Naive B cell (primary cell): ENCODE measurements at regions not wholly inside any gene's neighbourhood (a gene's known extent, or its start where the extent isn't known, plus 50 kb on each side); places are given as distances from the start of the nearest gene placed in this dataset.
A peak's percentile ranks its signal among the peaks of the same experiment; 100 is the strongest.

ENCODE experiments used
- ATAC-seq, 2 donors: fragments of 150-1000 bp; cut with Tn5 transposase; 2 replicates each; pipeline ENCODE4 v1.10.0; 2021; ENCODE audit warnings: low read depth in 2 of 2, mild to moderate bottlenecking in 2 of 2, moderate library complexity in 2 of 2
- DNase-seq: peaks from one replicate; pipeline ENCODE4 v3.0.0; 2022
- H3K27ac Mint-ChIP-seq, 6 donors: one replicate each; pipeline ENCODE4 v1.8.0; 2020 to 2022; ENCODE audit warnings: mild to moderate bottlenecking in 6 of 6, mixed read lengths in 6 of 6, moderate library complexity in 5 of 6, inconsistent platforms in 2 of 6
- H3K27me3 Mint-ChIP-seq, 3 donors: one replicate each; pipeline ENCODE4 v1.8.0; 2021 to 2022; ENCODE audit warnings: mixed read lengths in 3 of 3, mild to moderate bottlenecking in 1 of 3
- H3K36me3 Mint-ChIP-seq, 2 donors: one replicate each; pipeline ENCODE4 v1.8.0; 2020 to 2022; ENCODE audit warnings: mixed read lengths in 2 of 2, inconsistent platforms in 1 of 2, mild to moderate bottlenecking in 1 of 2
- H3K4me1 Mint-ChIP-seq, 3 donors: one replicate each; pipeline ENCODE4 v1.8.0; 2020 to 2022; ENCODE audit warnings: mixed read lengths in 3 of 3, inconsistent platforms in 1 of 3, mild to moderate bottlenecking in 1 of 3, moderate library complexity in 1 of 3
- H3K4me3 Mint-ChIP-seq, 8 donors: one replicate each; pipeline ENCODE4 v1.8.0; 2020 to 2022; ENCODE audit warnings: mild to moderate bottlenecking in 8 of 8, mixed read lengths in 8 of 8, moderate library complexity in 8 of 8, inconsistent platforms in 2 of 8
- H3K9me3 Mint-ChIP-seq, 7 donors: one replicate each; pipeline ENCODE4 v1.8.0; 2020 to 2022; ENCODE audit warnings: mixed read lengths in 7 of 7, mild to moderate bottlenecking in 5 of 7, inconsistent platforms in 2 of 7, moderate library complexity in 1 of 7

DNA sequence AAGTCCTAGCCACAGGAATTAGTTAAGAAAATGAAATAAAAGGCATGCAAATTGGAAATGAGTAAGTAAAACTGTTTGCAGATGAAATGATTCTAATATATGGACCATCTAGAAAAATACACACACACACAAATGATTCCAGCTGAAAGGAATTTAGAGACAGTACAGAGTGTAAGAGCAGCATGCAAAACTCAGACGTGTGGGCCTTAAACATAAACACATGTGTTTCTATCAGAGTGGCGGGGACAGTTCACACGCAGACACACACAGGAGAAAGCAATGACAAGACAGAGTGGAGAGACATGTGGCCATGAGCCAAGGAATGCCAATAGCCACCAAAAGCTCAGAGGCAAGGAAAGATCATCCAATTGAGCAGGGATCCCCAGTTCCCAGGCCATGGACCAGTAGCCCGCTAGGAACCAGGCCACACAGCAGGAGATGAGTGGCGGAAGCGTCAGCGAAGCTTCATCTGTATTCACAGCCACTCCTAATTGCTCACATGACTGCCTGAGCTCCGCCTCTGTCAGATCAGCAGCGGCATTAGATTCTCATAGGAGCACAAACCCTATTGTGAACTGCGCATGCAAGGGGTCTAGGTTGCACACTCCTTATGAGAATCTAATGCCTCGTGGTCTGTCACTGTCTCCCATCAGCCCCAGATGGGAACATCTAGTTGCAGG lies 155.4 kb downstream of the ARL4C start:
- no peak for DNase-seq
- H3K4me3 Mint-ChIP-seq = no peak overlapping the region
- H3K27ac Mint-ChIP-seq = no peak overlapping the region
- peaks cover 11 to 29% (median 17%) of the 10 kb centered on the region in 3 donors for H3K27me3 Mint-ChIP-seq
- peaks cover 6 to 21% (median 10%) of the 10 kb centered on the region in 7 donors for H3K9me3 Mint-ChIP-seq
- no peak for ATAC-seq
- H3K36me3 Mint-ChIP-seq = peaks cover 11 to 21% of the 10 kb centered on the region in 2 donors
- peaks cover 11 to 17% (median 11%) of the 10 kb centered on the region in 3 donors for H3K4me1 Mint-ChIP-seq

DNA sequence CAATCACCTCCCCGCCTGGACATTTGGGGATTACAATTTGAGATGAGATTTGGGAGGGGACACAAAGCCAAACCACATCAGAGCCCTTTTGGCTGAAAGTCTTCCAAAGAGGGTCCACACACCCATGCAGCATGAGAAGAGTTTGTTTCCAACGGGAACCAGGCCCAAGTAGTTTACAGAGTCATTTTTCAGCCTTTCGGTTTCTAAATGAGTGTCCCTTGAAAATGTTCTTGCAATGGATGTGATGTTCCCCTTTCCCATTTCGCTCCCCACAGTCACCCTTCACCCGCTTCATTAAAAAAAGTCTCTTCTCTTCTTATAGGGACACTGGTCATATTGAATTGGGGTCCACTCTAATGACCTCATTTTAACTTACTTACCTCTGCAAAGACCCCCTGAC lies 157.4 kb downstream of the ARL4C start:
- Mint-ChIP-seq H3K4me3 (no peak overlapping the region), H3K27ac (peak overlapping the region in 2 of 6 donors; percentile 23 to 28), H3K4me1 (peaks cover 9 to 17% (median 12%) of the 10 kb centered on the region in 3 donors), H3K36me3 (peaks cover 11 to 21% of the 10 kb centered on the region in 2 donors), H3K9me3 (peaks cover 6 to 21% (median 10%) of the 10 kb centered on the region in 7 donors), H3K27me3 (peaks cover 12 to 30% (median 29%) of the 10 kb centered on the region in 3 donors)
- DNase-seq = no peak
- ATAC-seq = no peak

DNA sequence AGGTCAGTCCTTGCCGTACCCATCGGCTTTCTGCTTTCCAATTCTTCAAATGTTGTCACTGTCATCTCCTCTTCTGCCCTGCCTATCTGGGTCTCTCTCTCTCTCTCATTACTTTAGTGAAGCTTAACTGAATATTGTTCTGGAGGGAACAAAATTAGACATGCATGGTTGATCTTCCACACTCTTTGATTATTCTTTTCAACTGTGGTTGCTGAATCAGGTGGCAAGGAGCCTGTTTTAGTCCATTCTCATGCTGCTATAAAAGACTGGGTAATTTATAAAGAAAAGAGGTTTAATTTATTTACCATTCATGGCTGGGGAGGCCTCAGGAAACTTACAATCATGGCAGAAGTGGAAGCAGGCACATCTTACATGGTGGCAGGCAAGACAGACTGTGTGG lies 157.9 kb downstream of the ARL4C start:
- DNase-seq (no peak), ATAC-seq (no peak)
- H3K9me3 Mint-ChIP-seq = peaks cover 6 to 21% (median 10%) of the 10 kb centered on the region in 7 donors
- H3K4me3 Mint-ChIP-seq = peak overlapping the region in 1 of 8 donors; percentile 62
- H3K4me1 Mint-ChIP-seq = peaks cover 7 to 17% (median 12%) of the 10 kb centered on the region in 3 donors
- H3K27me3 Mint-ChIP-seq = peaks cover 12 to 34% (median 27%) of the 10 kb centered on the region in 3 donors
- H3K36me3 Mint-ChIP-seq = peaks cover 11 to 21% of the 10 kb centered on the region in 2 donors
- H3K27ac Mint-ChIP-seq = peak overlapping the region in 3 of 6 donors; percentile 28 to 83 (median 70)

DNA sequence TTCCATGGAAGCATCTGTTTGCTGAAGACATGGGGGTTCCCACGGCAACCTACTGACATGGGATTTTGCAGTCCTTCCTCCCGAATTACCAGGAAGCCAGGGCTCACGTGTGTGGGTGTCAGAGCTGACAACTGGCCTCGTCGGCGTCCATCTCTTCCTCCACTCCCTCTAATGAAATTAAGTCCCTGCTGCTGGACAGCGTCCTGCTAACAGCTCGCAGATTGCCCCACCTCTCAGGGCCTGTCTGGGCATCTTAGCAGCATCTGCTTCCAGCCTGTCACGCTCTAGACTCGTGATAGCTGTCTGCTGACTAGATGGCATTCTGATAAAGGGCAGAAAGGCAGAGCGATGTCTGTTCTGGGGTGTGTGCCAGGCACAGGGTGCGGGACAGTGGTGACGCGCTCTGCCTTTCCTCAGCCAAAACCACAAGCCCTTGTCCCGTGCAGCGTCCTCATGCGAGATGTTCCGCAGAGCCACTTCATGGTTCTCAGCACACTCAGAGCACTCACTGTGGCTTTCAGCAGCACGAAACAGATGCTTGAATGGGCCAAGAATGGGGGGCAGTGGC lies 161.1 kb downstream of the ARL4C start:
- H3K4me3 Mint-ChIP-seq = peak overlapping the region in 3 of 8 donors; percentile 4 to 40 (median 37)
- ATAC-seq = peak; percentile 87 to 90
- peaks cover 11 to 26% of the 10 kb centered on the region in 2 donors for H3K36me3 Mint-ChIP-seq
- H3K27ac Mint-ChIP-seq = peak overlapping the region; percentile 26 to 93 (median 79)
- peaks cover 6 to 21% (median 10%) of the 10 kb centered on the region in 7 donors for H3K9me3 Mint-ChIP-seq
- DNase-seq = peak; percentile 56
- H3K27me3 Mint-ChIP-seq = peaks cover 29 to 41% (median 39%) of the 10 kb centered on the region in 3 donors
- H3K4me1 Mint-ChIP-seq = peaks cover 21 to 35% (median 33%) of the 10 kb centered on the region in 3 donors

DNA sequence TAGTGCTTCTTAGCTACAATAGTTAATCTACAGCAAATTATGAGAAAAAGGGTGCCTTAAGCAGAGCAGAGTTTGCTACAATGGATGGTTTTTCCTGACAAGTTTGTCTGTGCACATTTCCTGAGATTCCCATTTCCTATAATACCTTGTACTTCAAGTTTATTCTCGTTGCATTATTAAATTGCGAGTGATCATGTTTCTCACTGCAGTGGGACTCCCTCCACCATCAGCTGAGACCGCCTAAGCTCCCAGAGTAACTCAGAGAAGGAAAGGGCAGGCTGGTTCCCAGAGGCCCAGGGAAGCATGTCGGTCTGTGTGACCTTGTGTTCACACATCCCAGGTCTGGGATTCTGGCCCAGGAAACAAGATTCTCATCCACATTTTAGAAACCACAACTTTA lies 162.1 kb downstream of the ARL4C start:
- peak overlapping the region in 1 of 6 donors; percentile 81 for H3K27ac Mint-ChIP-seq
- peaks cover 6 to 12% (median 10%) of the 10 kb centered on the region in 7 donors for H3K9me3 Mint-ChIP-seq
- H3K4me1 Mint-ChIP-seq = peaks cover 22 to 35% (median 33%) of the 10 kb centered on the region in 3 donors
- H3K4me3 Mint-ChIP-seq = no peak overlapping the region
- H3K27me3 Mint-ChIP-seq = peaks cover 29 to 41% (median 37%) of the 10 kb centered on the region in 3 donors
- no peak for DNase-seq
- ATAC-seq = no peak
- peaks cover 10 to 24% of the 10 kb centered on the region in 2 donors for H3K36me3 Mint-ChIP-seq

DNA sequence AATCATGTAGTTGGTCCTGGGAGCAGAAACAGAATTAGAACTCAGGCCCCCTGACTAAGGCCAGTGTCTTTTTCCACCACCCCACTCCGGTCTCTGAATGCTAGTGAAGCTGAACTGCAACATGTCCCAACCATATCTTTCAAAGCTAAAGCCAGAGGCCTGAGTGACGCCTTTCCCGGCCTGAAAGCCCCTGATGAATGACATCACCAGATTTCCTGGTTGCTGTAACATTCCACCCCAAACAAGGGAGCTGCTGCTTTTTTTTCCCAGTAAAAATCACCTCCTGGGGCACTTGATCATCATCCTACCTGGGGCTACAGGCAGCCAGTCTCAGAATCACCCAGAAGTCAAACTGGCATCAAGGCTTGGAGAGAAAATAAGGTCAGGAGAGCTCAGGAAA lies 162.7 kb downstream of the ARL4C start:
- peaks cover 29 to 40% (median 37%) of the 10 kb centered on the region in 3 donors for H3K27me3 Mint-ChIP-seq
- H3K4me1 Mint-ChIP-seq = peaks cover 20 to 32% (median 29%) of the 10 kb centered on the region in 3 donors
- peaks cover 2 to 6% (median 4%) of the 10 kb centered on the region in 7 donors for H3K9me3 Mint-ChIP-seq
- DNase-seq = no peak
- H3K4me3 Mint-ChIP-seq = no peak overlapping the region
- ATAC-seq = no peak
- peaks cover 4 to 18% of the 10 kb centered on the region in 2 donors for H3K36me3 Mint-ChIP-seq
- peak overlapping the region in 2 of 6 donors; percentile 31 to 81 for H3K27ac Mint-ChIP-seq

DNA sequence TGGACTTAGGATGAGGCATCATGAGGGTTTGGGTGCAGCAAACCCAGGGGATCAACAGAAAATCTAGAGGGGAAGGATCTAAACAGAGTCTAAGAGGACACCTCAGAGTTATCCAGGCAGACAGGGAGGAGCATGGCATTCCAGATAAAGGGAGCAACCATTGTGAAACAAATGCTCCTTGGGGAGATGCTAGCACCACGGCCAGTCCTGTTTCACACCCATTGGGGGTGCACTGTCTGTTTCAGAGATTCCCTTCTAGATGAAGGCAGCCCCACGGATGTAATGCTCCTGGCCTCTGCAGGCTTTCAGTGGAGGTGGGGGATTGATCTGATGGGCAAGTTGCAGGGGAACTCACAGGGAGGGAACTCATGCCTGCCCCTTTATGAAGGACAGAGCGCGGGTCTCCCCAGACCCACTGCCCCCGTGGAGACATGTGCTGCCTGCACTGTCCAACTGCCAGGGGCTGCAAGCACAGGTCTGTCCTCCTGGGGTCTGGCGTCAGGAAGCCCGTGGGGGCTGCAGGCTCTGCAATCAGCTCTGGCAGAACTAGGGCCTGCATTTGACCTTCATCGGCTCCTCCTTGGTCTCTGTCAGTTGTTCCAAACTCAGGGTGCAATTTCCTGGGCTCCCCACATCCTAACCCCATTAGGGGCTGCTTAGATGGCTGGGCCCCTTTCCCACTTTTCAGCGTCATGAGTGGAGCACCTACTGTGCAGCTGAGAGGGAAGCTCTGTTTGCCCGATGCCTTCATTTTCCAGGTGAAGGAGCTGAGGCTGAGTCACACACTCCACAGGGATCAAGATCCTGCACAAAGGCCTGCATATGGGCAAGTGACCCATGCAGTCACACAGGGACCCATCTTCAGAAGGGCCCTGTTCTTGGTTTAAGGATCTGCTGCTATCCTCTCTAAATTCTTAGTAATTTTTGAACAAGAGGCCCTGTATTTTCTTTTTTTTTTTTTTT lies 163.4 kb downstream of the ARL4C start:
- Mint-ChIP-seq H3K36me3 (peaks cover 0 to 11% of the 10 kb centered on the region in 2 donors), H3K9me3 (peaks cover 0 to 4% (median 0%) of the 10 kb centered on the region in 7 donors), H3K27ac (peak overlapping the region in 1 of 6 donors; percentile 9), H3K4me3 (no peak overlapping the region), H3K4me1 (peaks cover 15 to 27% (median 25%) of the 10 kb centered on the region in 3 donors), H3K27me3 (peaks cover 29 to 37% (median 35%) of the 10 kb centered on the region in 3 donors)
- ATAC-seq = no peak
- no peak for DNase-seq

DNA sequence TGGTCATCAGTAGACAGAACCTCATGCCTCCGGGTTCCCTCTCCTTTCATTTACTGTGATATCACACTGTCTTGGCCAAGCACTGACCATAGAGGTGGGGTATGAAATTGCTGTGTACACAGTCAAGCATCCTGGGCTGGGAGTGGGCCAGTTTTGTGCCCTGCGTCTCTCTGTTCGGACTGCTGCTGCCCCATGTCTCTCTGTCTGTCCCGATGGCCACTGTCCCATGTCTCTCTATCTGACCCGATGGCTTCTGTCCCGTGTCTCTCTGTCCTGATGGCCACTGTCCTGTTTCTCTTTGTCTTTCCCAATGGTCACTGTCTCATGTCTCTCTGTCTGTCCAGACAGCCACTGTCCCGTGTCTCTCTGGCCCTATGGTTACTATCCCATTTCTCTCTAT lies 164.9 kb downstream of the ARL4C start:
- ATAC-seq = no peak
- Mint-ChIP-seq H3K36me3 (peaks cover 0 to 5% of the 10 kb centered on the region in 2 donors), H3K27me3 (peaks cover 34 to 37% (median 37%) of the 10 kb centered on the region in 3 donors), H3K4me3 (no peak overlapping the region), H3K4me1 (peaks cover 23 to 31% (median 27%) of the 10 kb centered on the region in 3 donors), H3K27ac (peak overlapping the region in 1 of 6 donors; percentile 31), H3K9me3 (no peaks in the 10 kb centered on the region)
- DNase-seq = no peak

DNA sequence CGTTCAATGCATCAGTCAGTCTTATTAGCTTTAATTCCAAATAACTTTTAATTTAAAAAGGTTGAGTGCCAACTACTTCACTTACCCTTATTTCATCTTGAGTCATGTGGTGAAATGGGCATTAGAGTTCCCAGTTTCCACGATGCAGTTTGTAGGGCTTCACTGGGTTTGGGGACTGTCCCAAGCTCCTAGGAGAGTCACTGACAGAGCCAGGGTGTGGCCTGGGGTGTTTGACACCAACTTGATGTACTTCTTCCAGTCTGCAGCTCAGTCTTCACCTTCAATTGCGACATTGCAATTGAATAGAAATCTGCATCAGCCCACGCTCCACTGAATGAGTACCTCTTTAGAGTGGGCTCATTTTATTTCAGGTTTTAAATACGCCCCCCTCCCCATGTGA lies 165.3 kb downstream of the ARL4C start:
- ATAC-seq (peak in 1 of 2 donors; percentile 25), DNase-seq (no peak)
- Mint-ChIP-seq H3K9me3 (no peaks in the 10 kb centered on the region), H3K27me3 (peaks cover 34 to 37% (median 35%) of the 10 kb centered on the region in 3 donors), H3K36me3 (peaks cover 0 to 5% of the 10 kb centered on the region in 2 donors), H3K4me3 (no peak overlapping the region), H3K27ac (peak overlapping the region in 2 of 6 donors; percentile 15 to 24), H3K4me1 (peaks cover 23 to 31% (median 27%) of the 10 kb centered on the region in 3 donors)

DNA sequence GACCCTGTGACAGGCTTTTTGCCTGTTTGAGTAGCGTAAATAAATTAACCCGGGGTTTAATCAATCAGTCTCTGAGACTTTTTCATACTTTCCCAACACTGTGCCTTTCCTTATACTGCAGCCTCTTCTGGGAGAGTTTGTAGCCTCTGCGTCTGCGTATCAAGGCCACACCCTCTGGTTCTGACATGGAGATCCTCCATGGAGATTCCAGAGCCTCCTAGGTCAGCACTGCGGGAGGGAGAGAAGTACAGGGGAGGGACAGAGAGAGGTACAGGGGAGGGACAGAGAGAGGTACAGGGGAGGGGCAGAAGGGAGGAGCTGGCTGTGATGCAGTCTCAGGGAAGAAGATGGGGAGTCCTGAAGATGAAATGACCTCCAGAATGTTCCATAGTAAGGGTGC lies 166.0 kb downstream of the ARL4C start:
- peak overlapping the region in 1 of 6 donors; percentile 39 for H3K27ac Mint-ChIP-seq
- peaks cover 23 to 28% (median 25%) of the 10 kb centered on the region in 3 donors for H3K4me1 Mint-ChIP-seq
- H3K36me3 Mint-ChIP-seq = peaks cover 0 to 5% of the 10 kb centered on the region in 2 donors
- no peak for DNase-seq
- H3K9me3 Mint-ChIP-seq = no peaks in the 10 kb centered on the region
- no peak overlapping the region for H3K4me3 Mint-ChIP-seq
- H3K27me3 Mint-ChIP-seq = peaks cover 30 to 36% (median 32%) of the 10 kb centered on the region in 3 donors
- no peak for ATAC-seq

DNA sequence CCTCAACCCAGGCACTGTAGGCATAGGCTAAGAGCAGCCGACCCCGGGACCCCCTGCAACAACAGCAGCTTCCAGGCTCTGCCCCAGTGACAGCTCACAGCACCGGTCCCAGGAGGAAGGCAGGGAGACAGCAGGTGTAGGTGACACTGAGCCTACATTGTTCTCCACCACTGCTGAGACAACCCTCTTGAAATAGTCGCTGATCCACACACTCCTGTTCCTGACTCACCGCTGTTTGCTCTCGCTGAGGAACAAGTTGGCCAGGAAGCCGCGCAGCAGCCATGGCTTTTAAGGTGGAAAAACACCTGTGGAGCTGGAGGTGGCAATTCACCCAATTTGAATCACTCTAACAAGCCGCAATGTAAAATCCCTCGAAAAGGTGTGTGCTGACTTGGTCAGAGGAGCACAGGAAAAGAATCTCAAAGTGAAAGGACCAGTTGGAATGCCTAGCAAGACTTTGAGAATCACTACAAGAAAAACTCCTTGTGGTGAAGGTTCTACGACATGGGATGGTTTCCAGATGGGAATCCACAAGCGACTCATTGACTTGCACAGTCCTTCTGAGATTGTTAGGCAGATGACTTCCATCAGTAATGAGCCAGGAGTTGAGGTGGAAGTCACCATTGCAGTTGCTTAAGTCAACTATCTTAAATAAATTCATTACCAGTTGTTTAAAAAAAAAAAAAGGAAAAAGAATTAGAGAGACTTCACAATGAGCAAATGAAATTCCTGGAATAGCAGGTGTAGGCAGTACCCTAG lies 167.5 kb downstream of the ARL4C start:
- H3K4me1 Mint-ChIP-seq = peaks cover 21 to 25% (median 23%) of the 10 kb centered on the region in 3 donors
- no peak for ATAC-seq

DNA sequence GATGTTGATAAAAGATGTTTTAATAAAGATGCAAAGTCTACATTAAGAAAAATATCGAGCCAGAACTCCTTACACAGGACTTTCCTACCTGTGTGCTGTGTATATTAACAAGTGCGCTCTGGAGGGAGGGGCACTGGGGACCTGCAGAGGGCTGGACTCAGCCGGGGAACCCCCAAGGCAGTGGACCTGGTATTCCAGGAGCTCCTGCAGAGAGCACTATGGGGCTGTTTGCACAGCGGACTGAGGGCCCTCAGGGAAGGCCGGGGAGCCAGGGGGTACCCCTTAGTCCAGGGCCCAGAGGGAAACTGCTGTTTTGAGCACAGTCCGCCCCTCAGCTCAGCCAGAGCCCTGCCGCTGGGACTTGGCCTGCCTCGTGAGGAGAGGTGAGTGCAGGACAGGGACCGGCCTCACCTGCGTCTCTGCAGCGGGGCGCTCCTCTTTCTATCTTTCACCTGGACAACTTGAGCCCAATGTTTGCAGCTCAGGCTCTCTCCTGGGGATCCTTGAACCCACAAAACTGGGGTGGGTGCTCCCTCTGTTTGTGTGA lies 168.4 kb downstream of the ARL4C start:
- Mint-ChIP-seq H3K9me3 (peaks cover 0 to 10% (median 0%) of the 10 kb centered on the region in 7 donors), H3K36me3 (peaks cover 4 to 5% of the 10 kb centered on the region in 2 donors), H3K4me1 (peaks cover 21 to 25% (median 23%) of the 10 kb centered on the region in 3 donors), H3K4me3 (no peak overlapping the region), H3K27ac (no peak overlapping the region), H3K27me3 (peaks cover 25 to 41% (median 33%) of the 10 kb centered on the region in 3 donors)
- ATAC-seq = no peak
- no peak for DNase-seq

More for the DNA sequence above, 167.5 kb downstream of the ARL4C start:
- Mint-ChIP-seq H3K4me3 (no peak overlapping the region), H3K27ac (peak overlapping the region in 1 of 6 donors; percentile 32), H3K9me3 (peaks cover 0 to 10% (median 0%) of the 10 kb centered on the region in 7 donors), H3K27me3 (peaks cover 24 to 33% (median 32%) of the 10 kb centered on the region in 3 donors), H3K36me3 (peaks cover 4 to 5% of the 10 kb centered on the region in 2 donors)
- no peak for DNase-seq
